Hepatocyte (in vitro differentiated cells): ENCODE measurements at regions not wholly inside any gene's neighbourhood (a gene's known extent, or its start where the extent isn't known, plus 50 kb on each side); places are given as distances from the start of the nearest gene placed in this dataset.
"Not testable (repeated sequence)": the region's sequence is repeated elsewhere in the genome, so short reads cannot be mapped to it uniquely, and the experiment has no call there.

ENCODE experiments used
- DNase-seq: peaks from one replicate; pipeline ENCODE4 v3.0.0-alpha.2; 2016; ENCODE audit warnings: low spot score
- H2AFZ ChIP-seq: fragments of 200-600 bp; sonication (generic); 2 replicates; pipeline ENCODE4 v1.6.0; 2016; ENCODE audit warnings: antibody characterized with exemption, mild to moderate bottlenecking
- H3K27ac ChIP-seq: fragments of 200-600 bp; sonication (generic); 2 replicates; pipeline ENCODE4 v1.5.1; 2016; ENCODE audit warnings: mild to moderate bottlenecking
- H3K27me3 ChIP-seq: fragments of 200-600 bp; sonication (generic); 2 replicates; pipeline ENCODE4 v1.6.1; 2016
- H3K36me3 ChIP-seq: fragments of 200-600 bp; sonication (generic); replicated peaks from 2 replicates; pipeline ENCODE4 v1.5.1; 2016; ENCODE audit warnings: low read depth; ENCODE audit not compliant: insufficient read depth
- H3K4me1 ChIP-seq: fragments of 200-600 bp; sonication (generic); 2 replicates; pipeline ENCODE4 v1.5.1; 2016; ENCODE audit warnings: mild to moderate bottlenecking, moderate library complexity; ENCODE audit not compliant: insufficient read depth
- H3K4me2 ChIP-seq: fragments of 200-600 bp; sonication (generic); 2 replicates; pipeline ENCODE4 v1.6.0; 2016
- H3K4me3 ChIP-seq: fragments of 200-600 bp; sonication (generic); 2 replicates; pipeline ENCODE4 v1.5.1; 2016; ENCODE audit warnings: mild to moderate bottlenecking
- H3K79me2 ChIP-seq: fragments of 200-600 bp; sonication (generic); 2 replicates; pipeline ENCODE4 v1.6.0; 2017; ENCODE audit warnings: mild to moderate bottlenecking
- H3K9me2 ChIP-seq: fragments of 200-600 bp; sonication (generic); replicated peaks from 2 replicates; pipeline ENCODE4 v1.6.0; 2017; ENCODE audit warnings: mild to moderate bottlenecking; ENCODE audit not compliant: insufficient read depth
- H3K9me3 ChIP-seq: fragments of 200-600 bp; sonication (generic); 2 replicates; pipeline ENCODE4 v1.5.1; 2016; ENCODE audit warnings: low read depth, mild to moderate bottlenecking
- H4K20me1 ChIP-seq: fragments of 200-600 bp; sonication (generic); 2 replicates; pipeline ENCODE4 v1.6.0; 2016; ENCODE audit warnings: mild to moderate bottlenecking; ENCODE audit not compliant: insufficient read depth, poor library complexity, severe bottlenecking
- CTCF ChIP-seq: fragments of 200-600 bp; sonication (generic); IDR thresholded peaks from 2 replicates; pipeline ENCODE4 v1.5.1; 2016; ENCODE audit warnings: antibody characterized with exemption, mild to moderate bottlenecking; ENCODE audit not compliant: poor library complexity
- EZH2 ChIP-seq: fragments of 200-600 bp; sonication (generic); IDR thresholded peaks from 2 replicates; pipeline ENCODE4 v1.6.1; 2016; ENCODE audit warnings: antibody characterized with exemption, mild to moderate bottlenecking, borderline replicate concordance
- EZH2phosphoT487 ChIP-seq: fragments of 200-600 bp; sonication (generic); IDR thresholded peaks from one replicate; pipeline ENCODE4 v1.6.1; 2018; ENCODE audit warnings: antibody characterized with exemption, mild to moderate bottlenecking, low read depth, moderate library complexity; ENCODE audit not compliant: unreplicated experiment, severe bottlenecking
- WGBS: methylation state at CpG from one replicate; pipeline ENCODE4 v1.1.6; 2016; ENCODE audit warnings: low lambda C conversion rate; ENCODE audit errors: missing lambda C conversion rate; 5-methylcytosine and 5-hydroxymethylcytosine counted together

GRCh38 chr22:22058633-22059290, 76.2 kb upstream of the TOP3B start:
- Histone ChIP-seq H3K27ac (peak overlapping the region; percentile 89), H3K4me2 (peak overlapping the region; percentile 25), H4K20me1 (no peaks in the 10 kb centered on the region), H3K4me1 (peaks cover 19% of the 10 kb centered on the region), H2AFZ (peak overlapping the region; percentile 14), H3K9me2 (no peaks in the 10 kb centered on the region), H3K79me2 (no peaks in the 10 kb centered on the region), H3K9me3 (no peaks in the 10 kb centered on the region), H3K27me3 (no peaks in the 10 kb centered on the region), H3K4me3 (no peak overlapping the region), H3K36me3 (no peaks in the 10 kb centered on the region)
- peak; percentile 46 for DNase-seq
- TF ChIP-seq EZH2phosphoT487 (no peak), EZH2 (no peak), CTCF (no peak)
- WGBS = 65% methylated on average over 4 of the region's 4 CpGs

- no peak overlapping the region for H2AFZ ChIP-seq
- no peaks in the 10 kb centered on the region for H3K27me3 ChIP-seq
- H3K4me2 ChIP-seq = no peak overlapping the region
- H3K9me2 ChIP-seq = no peaks in the 10 kb centered on the region
- TF ChIP-seq CTCF = no peak
- TF ChIP-seq EZH2 = no peak
- TF ChIP-seq EZH2phosphoT487 = no peak
- H3K79me2 ChIP-seq = no peaks in the 10 kb centered on the region
- no peaks in the 10 kb centered on the region for H4K20me1 ChIP-seq
- H3K4me1 ChIP-seq = peaks cover 19% of the 10 kb centered on the region
- peak; percentile 30 for DNase-seq
- H3K27ac ChIP-seq = peak overlapping the region; percentile 89
- WGBS = 69% methylated on average over 5 of the region's 5 CpGs
- H3K4me3 ChIP-seq = no peak overlapping the region
- H3K9me3 ChIP-seq = no peaks in the 10 kb centered on the region
- H3K36me3 ChIP-seq = no peaks in the 10 kb centered on the region
Observed at GRCh38 chr22:22057617-22058378, 75.2 kb upstream of the TOP3B start.

- not testable (repeated sequence) for H3K36me3 ChIP-seq, H4K20me1 ChIP-seq, H3K79me2 ChIP-seq, H2AFZ ChIP-seq, H3K4me3 ChIP-seq, H3K27me3 ChIP-seq, H3K9me3 ChIP-seq, H3K9me2 ChIP-seq, H3K4me2 ChIP-seq
- Histone ChIP-seq H3K27ac (peak overlapping the region; percentile 89), H3K4me1 (peaks cover 19% of the 10 kb centered on the region)
- 52% methylated on average over 14 of the region's 14 CpGs for WGBS
- DNase-seq = peak; percentile 57
Observed at GRCh38 chr22:22056809-22057594, 74.4 kb upstream of the TOP3B start.

- 80% methylated on average over 3 of the region's 3 CpGs for WGBS
- H3K36me3 ChIP-seq, H3K4me1 ChIP-seq, H2AFZ ChIP-seq, H3K27ac ChIP-seq, H4K20me1 ChIP-seq, H3K9me2 ChIP-seq, DNase-seq, H3K79me2 ChIP-seq, H3K4me3 ChIP-seq, H3K9me3 ChIP-seq, H3K4me2 ChIP-seq, H3K27me3 ChIP-seq: not testable (repeated sequence)
Observed at GRCh38 chr22:22052548-22053139, 70.1 kb upstream of the TOP3B start.

GRCh38 chr22:22051032-22051431, 68.4 kb upstream of the TOP3B start:
- not testable (repeated sequence) for H2AFZ ChIP-seq, H3K27ac ChIP-seq, H3K9me2 ChIP-seq, DNase-seq, H3K27me3 ChIP-seq, H3K4me1 ChIP-seq, H3K4me2 ChIP-seq, H3K9me3 ChIP-seq, H3K4me3 ChIP-seq, H3K79me2 ChIP-seq, H4K20me1 ChIP-seq, H3K36me3 ChIP-seq
- WGBS = 52% methylated on average over 2 of the region's 2 CpGs
